HG02642 (cell line): ENCODE measurements at regions not wholly inside any gene's neighbourhood (a gene's known extent, or its start where the extent isn't known, plus 50 kb on each side); places are given as distances from the start of the nearest gene placed in this dataset.
"Not testable (repeated sequence)": the region's sequence is repeated elsewhere in the genome, so short reads cannot be mapped to it uniquely, and the experiment has no call there.

ENCODE experiments used
- ATAC-seq: cut with Tn5 transposase; IDR thresholded peaks from one replicate; pipeline ENCODE4 v1.9.1; 2021; ENCODE audit warnings: mild to moderate bottlenecking; ENCODE audit not compliant: unreplicated experiment, poor library complexity

DNA sequence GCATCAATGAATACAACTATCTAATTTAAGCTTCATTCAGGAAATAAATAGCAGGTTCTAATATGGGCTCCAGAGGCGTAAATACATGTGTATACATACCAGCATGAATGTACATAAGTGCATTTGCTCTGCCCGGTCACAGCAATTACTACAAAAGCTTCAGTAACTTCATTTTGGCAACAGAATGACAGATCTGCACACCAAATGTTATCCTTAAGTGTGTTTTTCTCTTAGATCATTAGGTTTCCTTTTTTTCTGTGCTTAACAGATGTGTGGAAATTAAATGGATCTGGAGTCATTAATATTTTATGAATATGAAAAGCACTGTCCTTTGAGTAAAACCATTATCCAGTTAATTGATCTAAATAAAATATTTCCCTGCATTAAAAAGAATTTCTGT, 159.0 kb upstream of the MEOX2 start:
- ATAC-seq, result no peak

DNA sequence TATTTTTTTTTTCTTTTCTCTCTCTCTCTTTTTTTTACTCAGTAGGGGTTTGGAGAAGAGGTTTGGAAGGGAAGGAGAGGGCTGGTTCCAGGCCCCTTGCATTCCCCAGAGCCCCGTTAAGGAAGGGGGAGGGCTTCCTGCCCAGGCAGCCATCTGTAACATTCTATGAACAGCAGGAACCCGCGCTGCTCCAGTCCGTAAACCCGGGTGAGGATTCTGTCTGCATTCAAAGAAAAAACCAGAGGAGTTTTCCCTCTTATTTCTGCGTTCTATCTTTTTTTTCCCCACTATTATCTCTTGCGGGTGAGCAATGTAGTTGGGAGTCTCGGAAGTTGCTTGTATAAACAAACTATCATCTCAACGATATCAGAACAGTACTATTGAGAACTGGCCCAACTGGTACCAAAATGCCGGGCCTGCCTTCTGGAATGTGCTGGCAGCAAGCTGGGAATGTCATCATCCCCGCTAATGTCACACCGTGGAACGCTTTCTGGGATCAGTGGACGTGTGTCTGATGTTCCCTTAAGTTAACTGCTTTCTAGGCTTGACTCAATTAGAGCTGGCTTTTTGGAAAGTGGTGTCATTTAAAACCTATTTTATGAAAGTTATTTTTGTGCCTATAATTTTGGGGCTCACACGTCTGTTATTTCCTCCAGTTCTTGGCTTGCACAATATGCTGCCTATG, 153.1 kb upstream of the MEOX2 start:
- ATAC-seq, result no peak

DNA sequence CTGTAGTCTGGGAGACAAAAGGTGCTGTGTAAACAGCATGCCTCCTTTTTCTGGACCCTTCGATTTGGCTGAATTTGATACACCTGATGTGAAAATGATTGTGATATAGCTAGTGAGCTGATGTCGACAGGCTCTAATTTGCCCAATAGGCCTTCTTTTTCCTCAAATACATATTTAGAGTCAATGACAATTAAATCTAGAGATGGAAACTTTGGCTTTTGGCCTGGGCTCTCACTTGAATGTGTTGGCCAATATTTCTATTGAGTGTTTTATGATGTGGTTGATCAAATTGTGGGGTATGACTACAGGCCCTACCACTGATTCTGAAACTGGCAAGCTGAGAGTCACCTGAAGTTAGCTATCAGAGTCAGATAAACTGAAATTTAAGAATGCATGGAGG, 151.8 kb upstream of the MEOX2 start:
- ATAC-seq, result no peak

DNA sequence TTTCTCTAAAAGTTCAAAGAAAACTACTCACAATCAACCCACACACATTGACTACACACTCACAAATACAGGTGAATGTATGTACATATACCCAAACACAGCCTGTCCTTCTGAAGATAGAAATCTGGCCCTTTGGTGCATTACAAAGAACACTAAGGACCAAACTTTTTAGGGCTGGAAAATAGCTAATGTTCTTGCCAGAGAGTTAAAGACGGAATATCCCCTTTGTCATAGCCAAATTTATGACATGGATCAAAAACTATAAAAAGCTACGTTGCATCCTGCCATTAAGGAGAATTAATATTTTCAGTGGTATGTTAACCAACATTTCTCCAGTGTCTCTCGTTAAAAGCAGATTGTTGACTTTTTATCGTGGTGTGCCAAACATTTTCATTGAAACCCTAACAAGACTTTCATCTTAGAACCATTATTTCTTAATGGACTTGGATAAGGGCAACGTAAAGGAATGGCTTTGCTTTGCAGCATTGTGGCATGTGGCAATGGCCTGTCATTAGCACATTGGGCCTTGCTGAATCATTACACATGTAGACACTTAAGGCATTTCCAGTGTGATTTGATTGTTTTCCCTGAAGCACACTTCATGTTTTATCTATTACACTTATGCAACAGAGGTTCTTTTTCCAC, 150.9 kb upstream of the MEOX2 start:
- ATAC-seq, result no peak

DNA sequence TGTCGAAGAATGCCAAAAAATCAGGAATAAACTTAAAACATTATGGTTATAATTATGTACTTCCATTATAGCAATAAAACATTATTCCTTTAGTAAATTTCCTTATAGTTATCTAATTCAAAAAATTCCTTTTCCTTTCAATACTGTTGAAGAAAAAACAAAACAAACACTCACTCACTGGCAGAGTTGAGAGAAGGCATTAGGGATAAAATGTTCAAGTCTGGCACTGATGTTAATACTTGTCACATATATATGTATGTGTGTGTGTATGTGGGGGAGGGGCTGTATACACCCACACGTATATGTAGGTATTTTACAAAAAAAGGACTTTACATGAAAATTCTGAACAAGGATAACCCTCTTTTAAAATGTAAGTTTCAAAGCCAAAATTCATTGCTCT, 150.2 kb upstream of the MEOX2 start:
- no peak for ATAC-seq

DNA sequence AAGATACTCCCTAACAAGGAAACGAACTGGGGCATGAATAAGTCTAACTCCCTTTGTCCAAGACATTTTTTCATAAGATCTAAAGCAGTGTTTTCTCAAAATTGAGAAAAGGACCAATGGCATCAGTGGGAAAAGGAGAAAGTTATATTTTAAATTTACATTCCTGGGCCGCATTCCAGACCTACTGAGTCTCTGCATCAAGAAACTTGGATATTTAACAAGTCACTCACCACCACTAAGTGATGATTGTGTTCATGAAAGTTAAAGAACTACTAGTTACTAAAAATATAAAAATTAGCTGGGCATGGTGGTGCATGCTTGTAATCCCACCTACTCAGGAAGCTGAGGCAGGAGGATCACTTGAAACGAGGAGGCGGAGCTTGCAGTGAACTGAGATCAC, 149.6 kb upstream of the MEOX2 start:
- ATAC-seq, result no peak

DNA sequence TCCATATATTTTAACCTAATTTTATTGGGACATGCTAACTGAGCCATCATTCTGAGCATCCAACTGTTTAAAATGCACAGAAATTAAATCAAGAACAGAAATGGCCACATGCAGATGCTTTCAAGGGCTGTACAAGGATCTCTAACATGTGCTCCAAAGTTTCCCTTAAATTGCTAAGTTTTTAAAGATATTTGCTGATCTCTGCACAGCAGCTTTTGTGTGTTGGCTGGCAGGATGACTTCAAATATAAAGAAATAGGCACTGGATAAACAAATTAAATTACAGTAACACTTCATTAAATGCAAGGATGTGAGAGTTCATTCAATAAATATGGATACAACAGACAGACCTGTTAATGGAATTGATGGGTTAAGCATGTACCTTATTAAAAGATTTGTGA, 148.0 kb upstream of the MEOX2 start:
- no peak for ATAC-seq

DNA sequence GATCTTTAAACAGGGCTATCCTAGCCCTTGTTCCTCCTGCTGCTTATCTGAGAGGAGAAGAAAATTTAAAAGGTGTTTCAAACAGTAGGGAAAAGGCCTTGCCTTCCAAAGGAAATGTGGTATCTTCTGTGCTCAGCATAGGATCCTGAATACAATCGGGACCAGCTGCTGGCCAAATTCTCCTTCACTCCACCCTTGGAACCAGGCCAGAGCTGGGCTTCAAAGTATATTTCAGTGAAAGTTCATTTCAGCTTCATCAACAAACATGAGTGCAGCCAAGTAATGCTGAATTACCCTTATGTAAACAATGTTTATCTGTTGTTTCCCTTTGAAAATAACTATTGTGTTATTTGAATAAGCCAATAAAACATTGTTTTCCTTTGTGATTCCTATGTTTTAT, 146.5 kb upstream of the MEOX2 start:
- ATAC-seq, result no peak

DNA sequence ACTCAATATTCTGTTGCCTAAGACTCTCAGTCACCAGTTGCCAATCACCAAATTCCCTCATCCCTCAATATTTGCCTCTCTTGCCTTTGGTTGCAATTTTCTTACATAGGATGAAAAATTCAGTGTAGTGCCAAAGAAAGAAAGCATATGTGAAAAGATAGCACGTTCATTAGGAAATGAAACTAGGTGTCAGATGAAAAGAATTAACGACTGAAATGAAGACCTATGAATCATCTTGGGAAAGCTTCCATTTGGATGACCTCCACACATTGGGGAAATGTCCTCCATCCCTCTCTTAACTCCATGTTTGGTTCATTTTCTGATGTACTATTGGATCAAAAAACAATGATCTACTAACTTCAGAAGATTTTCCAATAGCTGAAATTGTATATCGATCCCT, 145.1 kb upstream of the MEOX2 start:
- no peak for ATAC-seq

DNA sequence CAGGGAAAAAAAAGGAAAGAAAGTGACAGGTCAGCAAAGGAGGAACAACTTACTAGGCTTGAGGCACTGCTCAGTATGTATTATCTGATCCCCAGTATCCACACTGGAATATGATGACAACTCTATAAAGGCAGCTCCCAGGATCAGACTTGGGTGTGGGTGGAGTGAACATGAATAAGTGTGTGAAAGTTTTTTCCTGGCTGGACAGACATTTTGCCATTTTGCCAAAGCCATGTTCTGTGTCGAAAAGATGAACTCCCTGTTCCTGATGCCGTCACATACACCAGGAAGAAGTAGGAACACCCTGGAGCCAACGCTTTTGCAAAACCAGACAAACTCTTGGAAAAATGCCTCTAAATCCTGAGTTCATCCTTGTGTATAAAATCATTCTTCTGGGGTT, 143.2 kb upstream of the MEOX2 start:
- no peak for ATAC-seq

DNA sequence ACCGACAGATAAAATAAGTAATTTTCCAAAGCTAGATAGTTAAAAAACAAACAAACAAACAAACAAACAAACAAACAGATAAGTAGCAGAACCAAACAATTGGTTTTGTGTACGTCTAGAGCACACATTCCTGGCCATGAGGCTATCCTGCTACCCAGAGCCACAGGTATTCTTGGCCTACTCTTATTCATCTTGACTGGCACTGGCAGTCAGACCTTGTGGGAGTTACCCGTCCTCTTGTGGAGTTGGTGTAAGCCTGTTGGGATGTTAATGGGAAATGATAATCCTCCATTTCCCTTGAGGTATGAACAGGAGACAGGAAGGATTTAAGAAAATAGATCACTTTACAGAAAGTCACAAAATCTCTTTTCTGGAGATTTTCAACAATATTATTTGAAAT, 142.4 kb upstream of the MEOX2 start:
- ATAC-seq, result no peak

DNA sequence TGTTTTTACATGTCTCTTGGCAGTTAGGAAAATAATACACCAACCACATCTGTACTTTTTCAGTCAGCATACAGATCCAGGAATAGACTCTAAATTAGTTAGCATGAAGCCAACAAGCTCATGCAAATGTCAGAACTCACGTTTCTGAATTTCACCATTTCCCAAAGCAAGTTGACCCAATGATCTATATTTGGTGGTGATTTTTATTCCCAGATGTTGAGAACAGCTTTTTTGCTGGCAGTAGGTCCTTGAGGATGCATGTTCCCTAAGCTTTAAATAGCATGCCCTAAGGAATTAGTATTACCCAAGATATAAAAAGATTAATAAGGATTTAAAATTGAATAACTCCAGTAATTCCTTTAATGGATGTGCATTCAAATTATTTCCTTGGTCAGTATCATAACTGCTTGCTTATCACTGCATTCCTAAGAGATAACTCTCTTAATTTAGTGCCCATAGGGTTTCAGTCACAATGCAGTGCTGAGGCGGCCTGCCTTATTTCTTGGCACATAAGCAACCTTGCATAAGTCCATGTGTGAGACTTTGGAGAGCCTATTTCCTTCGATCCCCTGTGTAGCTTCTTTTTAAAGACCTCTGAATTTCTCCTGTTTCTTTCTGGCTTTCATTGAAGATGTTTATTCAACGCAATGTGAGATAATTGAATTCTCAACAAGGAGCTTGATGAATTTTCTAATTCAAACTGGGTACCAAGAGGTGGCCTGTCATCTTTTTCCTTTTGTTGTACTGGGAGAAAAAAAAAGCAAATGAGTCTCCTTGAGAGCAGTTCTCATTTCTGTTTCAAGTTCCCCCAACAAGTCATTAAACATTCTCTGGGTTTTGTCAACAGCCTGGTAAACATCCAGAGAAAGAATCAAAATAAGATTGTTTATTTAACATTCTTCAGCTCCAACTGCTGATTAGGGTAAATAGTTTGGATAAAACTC, 135.3 kb upstream of the MEOX2 start:
- ATAC-seq, result no peak

DNA sequence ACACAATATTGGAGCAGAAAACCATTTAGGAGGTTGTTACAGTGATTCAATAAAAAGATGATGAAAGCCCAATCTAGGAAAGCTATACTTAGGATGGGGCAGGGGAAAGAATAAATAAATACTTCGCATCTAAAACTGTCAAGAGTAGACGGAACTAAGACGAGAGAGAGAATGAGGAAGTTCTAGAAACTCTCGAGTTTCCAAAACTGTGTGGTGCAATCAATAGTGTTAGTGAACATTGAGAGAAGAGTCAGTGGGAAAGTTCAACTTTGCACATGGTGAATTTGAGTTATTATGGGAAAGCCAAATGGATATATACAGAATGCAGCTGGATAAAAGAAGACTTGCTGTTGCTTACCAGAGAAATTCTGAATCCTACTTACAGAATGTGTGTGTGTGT, 133.8 kb upstream of the MEOX2 start:
- ATAC-seq, result no peak

DNA sequence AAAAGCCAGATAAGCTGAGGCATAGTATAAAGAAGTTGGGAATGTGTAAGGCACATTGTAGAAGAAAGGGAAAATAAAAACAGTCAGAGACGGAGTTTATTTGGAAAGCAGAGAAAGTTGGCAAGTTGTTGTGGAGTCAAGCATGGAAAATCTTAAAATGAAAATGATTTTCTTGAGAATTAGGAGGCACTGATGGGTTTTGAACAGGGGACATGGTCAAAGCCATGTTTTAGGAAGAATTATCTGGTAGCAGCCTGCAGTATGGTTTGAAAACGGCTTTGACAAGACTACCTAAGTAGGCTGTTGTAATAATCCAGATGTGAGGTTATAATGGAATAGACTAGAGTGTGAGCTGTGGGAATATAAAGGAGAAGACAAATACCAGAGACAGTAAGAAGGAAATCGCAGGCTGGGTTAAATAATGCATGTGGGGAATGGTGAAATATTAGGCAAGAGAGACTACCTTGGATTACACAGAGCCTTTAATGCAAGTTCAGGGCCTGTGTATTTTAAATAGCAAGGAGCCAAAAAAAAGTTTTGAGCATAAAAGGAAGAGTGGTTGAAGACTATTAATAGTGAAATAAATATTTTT, 130.4 kb upstream of the MEOX2 start:
- no peak for ATAC-seq

DNA sequence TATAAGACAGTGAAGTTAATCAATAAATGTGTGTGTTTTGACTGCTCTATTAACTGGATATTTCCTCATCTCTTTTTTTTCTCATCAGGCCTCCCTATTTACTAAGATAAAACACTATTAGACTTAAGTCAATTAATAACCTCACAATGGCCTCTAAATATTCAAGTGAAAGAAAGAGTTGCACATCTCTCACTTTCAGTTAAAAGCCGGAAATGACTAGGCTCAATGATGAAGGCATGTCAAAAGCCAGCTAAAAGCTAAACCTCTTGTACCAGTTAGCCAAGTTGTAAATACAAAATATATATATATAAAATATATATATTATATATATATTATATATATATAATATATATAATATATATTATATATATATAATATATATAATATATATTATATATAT, 127.0 kb upstream of the MEOX2 start:
- ATAC-seq, result no peak

DNA sequence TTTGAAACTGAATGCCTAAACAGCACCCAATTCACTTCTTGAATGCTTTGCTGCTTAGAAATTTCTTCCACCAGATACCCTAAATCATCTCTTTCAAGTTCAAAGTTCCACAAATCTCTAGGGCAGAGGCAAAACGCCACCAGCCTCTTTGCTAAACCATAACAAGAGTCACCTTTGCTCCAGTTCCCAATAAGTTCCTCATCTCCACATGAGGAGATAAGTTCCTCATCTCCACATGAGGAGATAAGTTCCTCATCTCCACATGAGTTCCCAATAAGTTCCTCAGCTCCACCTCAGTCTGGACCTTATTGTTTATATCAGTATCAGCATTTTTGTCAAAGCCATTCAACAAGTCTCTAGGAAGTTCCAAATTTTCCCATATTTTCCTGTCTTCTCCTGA, 123.9 kb upstream of the MEOX2 start:
- ATAC-seq, result not testable (repeated sequence)

DNA sequence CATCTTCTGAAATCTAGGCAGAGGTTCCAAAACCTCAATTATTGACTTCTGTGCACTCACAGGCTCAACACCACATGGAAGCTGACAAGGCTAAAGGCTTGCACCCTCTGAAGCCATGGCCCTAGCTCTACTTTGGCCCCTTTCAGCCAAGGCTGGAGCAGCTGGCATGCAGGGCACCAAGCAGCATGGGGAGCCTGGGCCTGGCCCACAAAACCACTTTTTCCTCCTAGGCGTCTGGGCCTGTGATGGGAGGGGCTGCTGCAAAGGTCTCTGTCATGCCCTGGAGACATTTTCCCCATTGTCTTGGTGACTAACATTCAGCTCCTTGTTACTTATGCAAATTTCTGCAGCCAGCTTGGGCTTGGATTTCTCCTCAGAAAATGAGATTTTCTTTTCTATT, 123.5 kb upstream of the MEOX2 start:
- ATAC-seq, result not testable (repeated sequence)

DNA sequence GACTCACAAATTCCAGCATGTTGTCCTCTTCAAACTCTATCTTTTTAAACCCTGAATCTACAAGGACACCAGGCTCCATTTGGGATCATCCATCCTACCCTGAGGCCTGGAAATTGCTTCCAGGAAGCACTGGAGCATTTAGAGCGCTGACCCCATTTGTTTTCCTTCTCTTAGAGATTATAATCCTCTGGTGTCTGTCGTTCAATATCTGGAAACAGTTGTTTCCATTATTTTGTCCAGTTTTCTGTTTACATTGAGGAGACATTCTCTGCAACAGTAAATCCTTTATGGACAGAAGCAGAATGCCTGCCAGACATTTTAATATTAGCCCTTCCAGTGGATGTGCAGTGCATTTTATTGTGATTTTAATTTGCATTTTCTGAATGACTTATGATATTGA, 119.4 kb upstream of the MEOX2 start:
- ATAC-seq, result no peak

DNA sequence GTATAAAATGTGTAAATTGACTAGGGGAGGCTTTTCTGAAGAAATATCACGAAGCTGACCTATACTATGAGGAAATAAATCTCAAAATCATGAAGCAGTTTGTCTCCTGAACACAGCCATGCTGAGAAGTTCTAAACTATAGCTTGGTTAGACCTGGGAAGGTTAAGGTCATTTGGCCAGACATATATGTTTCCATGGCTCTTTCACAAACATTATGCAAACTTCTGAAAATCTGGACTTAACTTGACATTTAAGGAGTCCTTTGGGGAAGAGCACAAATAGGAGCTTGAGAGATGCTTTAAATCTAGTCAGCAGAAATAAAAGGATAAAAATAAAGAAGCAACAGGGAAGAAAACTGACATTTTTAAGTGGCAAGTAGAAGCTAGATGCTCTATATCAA, 115.9 kb upstream of the MEOX2 start:
- no peak for ATAC-seq

DNA sequence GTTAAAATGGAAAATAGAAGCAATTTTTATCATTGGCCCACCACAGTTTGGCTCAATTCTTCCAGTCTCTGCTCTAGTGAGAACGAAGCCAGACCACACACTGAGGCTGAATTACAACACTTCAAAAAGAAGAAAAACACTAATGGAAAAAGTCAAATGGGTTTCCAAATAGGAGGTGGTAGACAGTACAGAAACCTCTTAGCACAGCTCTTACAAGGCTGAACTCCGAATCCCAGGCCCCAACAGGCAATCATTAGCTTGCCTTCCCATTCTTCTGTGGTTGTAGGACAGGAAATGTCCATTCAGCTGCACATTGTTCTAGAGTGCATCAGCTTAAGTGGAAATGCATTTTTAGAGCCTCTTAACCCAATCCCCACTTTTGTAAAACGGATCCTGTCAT, 115.1 kb upstream of the MEOX2 start:
- ATAC-seq, result no peak

DNA sequence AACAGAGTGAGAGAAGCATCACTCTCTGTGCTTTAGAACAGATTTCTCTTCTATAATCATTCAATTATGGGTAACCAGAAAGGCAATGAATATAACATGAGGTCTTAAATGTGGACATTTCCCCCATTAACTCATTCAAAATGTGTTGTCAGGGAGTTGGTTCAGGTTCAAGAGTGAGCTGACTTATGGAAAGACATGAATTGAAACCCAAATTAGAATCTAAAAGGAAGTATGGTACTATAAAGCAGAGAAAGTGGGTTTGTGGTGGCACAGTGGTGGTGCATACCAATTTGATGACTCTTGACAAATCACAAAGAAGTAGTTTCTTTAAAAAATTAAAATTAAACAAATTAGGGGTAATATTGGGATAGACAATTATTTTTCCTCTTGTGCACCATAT, 114.6 kb upstream of the MEOX2 start:
- ATAC-seq, result no peak
